Body of pancreas (tissue), 4 donors: ENCODE measurements at regions not wholly inside any gene's neighbourhood (a gene's known extent, or its start where the extent isn't known, plus 50 kb on each side); places are given as distances from the start of the nearest gene placed in this dataset.
"Not testable (repeated sequence)": the region's sequence is repeated elsewhere in the genome, so short reads cannot be mapped to it uniquely, and the experiment has no call there.

ENCODE experiments used
- ATAC-seq: fragments of 150-250 bp; one replicate; pipeline ENCODE4 v1.9.1; 2016
- DNase-seq, 4 donors: peaks; one replicate each; pipeline ENCODE4 v3.0.0-alpha.2; 2019
- H3K27ac ChIP-seq, 4 donors: fragments of 200-600 bp; sonication (generic); 1 replicate in 3 of 4; 2 replicates in 1 of 4; pipeline versions ENCODE4 v1.5.1 to v1.6.1; 2016 to 2019; ENCODE audit warnings: mild to moderate bottlenecking in 1 of 4, mixed read lengths in 1 of 4, moderate library complexity in 1 of 4
- H3K27me3 ChIP-seq, 2 donors: fragments of 200-600 bp; sonication (generic); one replicate each; pipeline ENCODE4 v1.6.0; 2016; ENCODE audit warnings: mild to moderate bottlenecking in 1 of 2
- H3K36me3 ChIP-seq, 2 donors: fragments of 200-600 bp; sonication (generic); replicated peaks in 1 of 2; 2 replicates each; pipeline ENCODE4 v1.5.1; 2016; ENCODE audit warnings: low read depth in 2 of 2; ENCODE audit not compliant: insufficient read depth in 1 of 2
- H3K4me1 ChIP-seq: fragments of 200-600 bp; sonication (generic); one replicate; pipeline ENCODE4 v1.6.0; 2016
- H3K4me3 ChIP-seq, 2 donors: fragments of 200-600 bp; sonication (generic); 1 replicate in 1 of 2; 2 replicates in 1 of 2; pipeline ENCODE4 v1.5.1; 2016 to 2019
- H3K9me3 ChIP-seq, 3 donors: fragments of 200-600 bp; sonication (generic); 1 replicate in 2 of 3; 2 replicates in 1 of 3; pipeline ENCODE4 v1.5.1; 2016
- CTCF ChIP-seq, 7 experiments: fragments of 450-650 bp in 4 of 7; fragments of 200-600 bp in 3 of 7; sonication (generic) in 3 of 7; IDR thresholded peaks; one replicate each; pipeline ENCODE4 v1.5.1; 2016 to 2019; ENCODE audit warnings: antibody characterized with exemption in 7 of 7
- POLR2A ChIP-seq, 3 donors: fragments of 450-650 bp; IDR thresholded peaks; one replicate each; pipeline ENCODE4 v1.6.1; 2016; ENCODE audit warnings: antibody characterized with exemption in 3 of 3, mild to moderate bottlenecking in 2 of 3
- WGBS, 2 donors: methylation state at CpG; one replicate each; pipeline ENCODE4 v1.1.5; 2017; 5-methylcytosine and 5-hydroxymethylcytosine counted together
- intact Hi-C: fragments of 100-400 bp; cut with DNase I; formaldehyde crosslinking; loops from one replicate; pipeline ENCODE4 v1.15.1; 2023

DNA sequence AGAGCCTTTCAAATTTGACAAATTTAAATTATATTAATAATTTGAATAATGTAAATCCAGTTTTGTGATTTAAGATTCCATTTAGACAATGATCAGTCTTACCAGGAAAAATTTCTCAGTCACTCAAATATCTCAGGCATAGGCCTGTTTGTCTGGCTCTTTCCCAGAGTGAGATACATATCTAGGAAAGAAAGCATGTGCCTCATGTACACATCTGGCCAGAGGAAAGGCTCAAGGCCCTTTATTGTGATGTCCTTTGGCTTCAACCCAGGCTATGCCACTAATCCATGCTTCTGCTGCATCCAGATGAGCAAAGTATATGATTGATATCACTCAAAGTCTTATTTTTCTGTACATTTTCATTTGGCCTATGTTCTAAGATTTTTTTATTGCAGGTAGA, 473.3 kb upstream of the ADGRL3 start:
- ATAC-seq (no peak), DNase-seq (no peak)
- no peaks in the 10 kb centered on the region for H3K4me1 ChIP-seq
- intact Hi-C loops = no loop called here
- TF ChIP-seq CTCF (IDR thresholded peaks at IDR 0.05) (no peak), POLR2A (IDR thresholded peaks at IDR 0.05) (no peak)
- no peak overlapping the region for H3K4me3 ChIP-seq
- H3K27me3 ChIP-seq = no peaks in the 10 kb centered on the region
- H3K27ac ChIP-seq = no peak overlapping the region
- H3K9me3 ChIP-seq = no peaks in the 10 kb centered on the region
- H3K36me3 ChIP-seq = no peaks in the 10 kb centered on the region

DNA sequence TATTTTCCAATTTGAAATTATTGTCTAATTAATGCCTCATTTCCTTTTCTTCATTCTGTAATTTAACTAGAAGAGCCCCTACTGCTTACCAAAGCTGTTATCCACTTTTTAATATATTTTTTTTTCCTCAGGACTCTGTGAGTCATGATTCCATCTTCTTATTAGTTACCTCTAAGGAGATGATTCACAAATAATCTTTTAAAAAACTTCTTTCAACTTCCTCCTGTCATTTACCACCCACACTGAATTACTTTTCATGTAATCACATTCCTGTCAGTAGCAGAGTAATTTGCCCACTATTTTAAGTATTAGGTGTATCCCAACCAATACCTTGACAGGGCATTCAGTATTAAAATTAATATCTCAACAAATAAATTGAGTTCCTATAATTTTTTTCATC, 470.9 kb upstream of the ADGRL3 start:
- intact Hi-C loops = no loop called here
- H3K4me3 ChIP-seq = no peak overlapping the region
- TF ChIP-seq CTCF (IDR thresholded peaks at IDR 0.05) = no peak
- TF ChIP-seq POLR2A (IDR thresholded peaks at IDR 0.05) = no peak
- no peaks in the 10 kb centered on the region for H3K36me3 ChIP-seq
- H3K4me1 ChIP-seq = no peaks in the 10 kb centered on the region
- no peaks in the 10 kb centered on the region for H3K9me3 ChIP-seq
- DNase-seq (no peak), ATAC-seq (no peak)
- no peak overlapping the region for H3K27ac ChIP-seq
- H3K27me3 ChIP-seq = no peaks in the 10 kb centered on the region

DNA sequence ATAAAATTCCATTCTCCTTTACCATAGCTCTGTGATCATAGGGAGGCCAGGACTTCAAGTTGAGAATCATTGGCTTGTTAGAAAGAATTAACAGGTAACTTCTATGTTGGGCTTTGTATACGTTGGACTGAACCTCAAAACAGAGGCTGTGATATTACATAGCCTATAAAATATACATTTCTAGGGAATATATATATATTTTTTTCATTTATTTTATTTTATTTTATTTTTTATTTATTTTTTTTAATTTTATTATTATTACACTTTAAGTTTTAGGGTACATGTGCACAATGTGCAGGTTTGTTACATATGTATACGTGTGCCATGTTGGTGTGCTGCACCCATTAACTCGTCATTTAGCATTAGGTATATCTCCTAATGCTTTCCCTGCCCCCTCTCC, 470.4 kb upstream of the ADGRL3 start:
- DNase-seq, ATAC-seq, H3K27me3 ChIP-seq, H3K27ac ChIP-seq, H3K4me1 ChIP-seq, H3K4me3 ChIP-seq, H3K36me3 ChIP-seq, H3K9me3 ChIP-seq, intact Hi-C loops: not testable (repeated sequence)
- WGBS, 2 donors = 53 to 63% methylated on average over 3 of the region's 3 CpGs

DNA sequence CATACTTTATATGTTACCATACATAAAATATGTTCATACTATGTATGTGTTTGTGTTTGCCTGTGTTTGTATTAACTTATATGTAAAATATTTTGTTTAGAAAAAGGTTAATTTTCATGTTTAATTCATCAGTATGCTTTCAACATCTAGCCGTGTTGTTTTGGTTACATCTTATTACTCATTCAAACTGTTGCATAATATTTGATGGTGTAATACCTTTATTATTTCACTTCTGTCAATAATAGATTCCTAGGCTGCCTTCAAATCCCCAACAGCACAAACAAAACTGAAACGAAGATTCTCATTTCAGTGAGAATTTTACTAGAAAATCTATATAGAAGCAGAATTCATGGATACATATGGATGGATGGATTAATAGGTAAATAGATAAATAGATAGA, 462.3 kb upstream of the ADGRL3 start:
- Histone ChIP-seq H3K9me3 (no peaks in the 10 kb centered on the region), H3K27ac (no peak overlapping the region), H3K36me3 (no peaks in the 10 kb centered on the region), H3K4me1 (no peaks in the 10 kb centered on the region), H3K27me3 (no peaks in the 10 kb centered on the region), H3K4me3 (no peak overlapping the region)
- intact Hi-C loops = no loop called here
- WGBS, 2 donors = 29 to 37% methylated on average over 2 of the region's 2 CpGs
- ATAC-seq (no peak), DNase-seq (no peak)
- TF ChIP-seq CTCF (IDR thresholded peaks at IDR 0.05) (no peak), POLR2A (IDR thresholded peaks at IDR 0.05) (no peak)

DNA sequence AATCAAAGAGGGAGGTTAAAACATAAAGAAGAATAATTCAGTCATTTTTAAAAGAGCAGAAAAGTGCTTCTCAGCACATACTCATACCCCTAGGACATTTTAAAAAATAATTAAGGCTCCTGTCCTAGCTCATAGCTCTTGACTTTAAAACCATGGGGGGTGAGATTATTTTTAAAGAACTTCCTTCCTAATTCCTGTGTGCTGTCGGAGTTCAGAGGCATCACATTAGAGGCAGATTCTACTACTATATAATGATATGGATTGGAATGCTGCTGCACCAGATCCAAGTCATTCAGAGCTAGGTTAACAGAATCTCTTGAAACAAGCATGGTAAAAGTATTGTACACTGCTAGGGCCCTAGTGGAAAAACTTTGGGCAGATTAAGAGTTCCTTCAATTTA, 456.5 kb upstream of the ADGRL3 start:
- H3K4me3 ChIP-seq = no peak overlapping the region
- ATAC-seq (no peak), DNase-seq (no peak)
- no peaks in the 10 kb centered on the region for H3K4me1 ChIP-seq
- H3K9me3 ChIP-seq = no peaks in the 10 kb centered on the region
- intact Hi-C loops = no loop called here
- WGBS, 2 donors = 21 to 28% methylated on average over 1 of the region's 1 CpG
- no peaks in the 10 kb centered on the region for H3K36me3 ChIP-seq
- no peaks in the 10 kb centered on the region for H3K27me3 ChIP-seq
- TF ChIP-seq POLR2A (IDR thresholded peaks at IDR 0.05) = no peak
- TF ChIP-seq CTCF (IDR thresholded peaks at IDR 0.05) = no peak
- no peak overlapping the region for H3K27ac ChIP-seq
